Loucy (cell line): ENCODE measurements at regions not wholly inside any gene's neighbourhood (a gene's known extent, or its start where the extent isn't known, plus 50 kb on each side); places are given as distances from the start of the nearest gene placed in this dataset.

ENCODE experiments used
- H2AFZ ChIP-seq: fragments of 200-600 bp; sonication (generic); 2 replicates; pipeline ENCODE4 v1.6.0; 2016; ENCODE audit warnings: antibody characterized with exemption, mild to moderate bottlenecking, low read length, moderate library complexity
- H3F3A ChIP-seq: fragments of 200-600 bp; 2 replicates; pipeline ENCODE4 v1.6.0; 2016; ENCODE audit warnings: antibody characterized with exemption, low read depth, mild to moderate bottlenecking
- H3K27me3 ChIP-seq: fragments of 200-600 bp; sonication (generic); 2 replicates; pipeline ENCODE4 v1.6.1; 2014; ENCODE audit warnings: low read length, mild to moderate bottlenecking; ENCODE audit not compliant: insufficient read depth, poor library complexity, severe bottlenecking
- H3K36me3 ChIP-seq: fragments of 200-600 bp; sonication (generic); 2 replicates; pipeline ENCODE4 v1.6.1; 2016; ENCODE audit warnings: low read length; ENCODE audit not compliant: insufficient read depth
- H3K4me1 ChIP-seq: fragments of 200-600 bp; sonication (generic); 2 replicates; pipeline ENCODE4 v1.5.1; 2014; ENCODE audit warnings: low read length, mild to moderate bottlenecking; ENCODE audit not compliant: insufficient read depth, poor library complexity, severe bottlenecking
- H3K4me2 ChIP-seq: fragments of 200-600 bp; sonication (generic); 2 replicates; pipeline ENCODE4 v1.6.0; 2014; ENCODE audit warnings: antibody characterized with exemption, low read length, low read depth, mild to moderate bottlenecking; ENCODE audit not compliant: poor library complexity, severe bottlenecking
- H3K4me3 ChIP-seq: fragments of 200-600 bp; sonication (generic); 2 replicates; pipeline ENCODE4 v1.5.1; 2014; ENCODE audit warnings: low read length, mild to moderate bottlenecking, mixed read lengths; ENCODE audit not compliant: poor library complexity, severe bottlenecking
- H3K79me2 ChIP-seq: fragments of 200-600 bp; sonication (generic); 2 replicates; pipeline ENCODE4 v1.6.1; 2014; ENCODE audit warnings: low read length; ENCODE audit not compliant: insufficient read depth
- H3K9ac ChIP-seq: fragments of 200-600 bp; sonication (generic); 2 replicates; pipeline ENCODE4 v1.6.0; 2014; ENCODE audit warnings: mild to moderate bottlenecking, low read depth, low read length, moderate library complexity; ENCODE audit not compliant: poor library complexity, severe bottlenecking
- H3K9me2 ChIP-seq: fragments of 200-600 bp; sonication (generic); replicated peaks from 2 replicates; pipeline ENCODE4 v1.6.1; 2016; ENCODE audit warnings: low read depth, low read length, mixed read lengths
- H3K9me3 ChIP-seq: fragments of 200-600 bp; sonication (generic); 2 replicates; pipeline ENCODE4 v1.6.1; 2014; ENCODE audit warnings: mild to moderate bottlenecking, antibody characterized with exemption, low read length, low read depth; ENCODE audit not compliant: insufficient read depth
- H4K20me1 ChIP-seq: fragments of 200-600 bp; sonication (generic); 2 replicates; pipeline ENCODE4 v1.6.0; 2014; ENCODE audit warnings: antibody characterized with exemption, low read length, mild to moderate bottlenecking; ENCODE audit not compliant: insufficient read depth, poor library complexity, severe bottlenecking
- CTCF ChIP-seq: fragments of 200-600 bp; sonication (generic); conservative IDR thresholded peaks from 2 replicates; pipeline ENCODE4 v1.5.1; 2014; ENCODE audit warnings: mild to moderate bottlenecking, antibody characterized with exemption, low read length
- EZH2phosphoT487 ChIP-seq: fragments of 200-600 bp; IDR thresholded peaks from 2 replicates; pipeline ENCODE4 v1.6.1; 2018; ENCODE audit warnings: antibody characterized with exemption, mild to moderate bottlenecking, moderate library complexity, borderline replicate concordance

- H3K36me3 ChIP-seq, result no peaks in the 10 kb centered on the region
- no peak for TF ChIP-seq CTCF
- no peak for TF ChIP-seq EZH2phosphoT487
- no peak overlapping the region for H3K9ac ChIP-seq
- H4K20me1 ChIP-seq, result no peaks in the 10 kb centered on the region
- no peaks in the 10 kb centered on the region for H3K27me3 ChIP-seq
- no peaks in the 10 kb centered on the region for H3K9me2 ChIP-seq
- no peak overlapping the region for H3K4me2 ChIP-seq
- H3K4me1 ChIP-seq, result peaks cover 24% of the 10 kb centered on the region
- peaks cover 9% of the 10 kb centered on the region; the same call in 1 of the 2 replicates for H3K9me3 ChIP-seq
- H3K79me2 ChIP-seq, result no peaks in the 10 kb centered on the region
- H3F3A ChIP-seq, result no peaks in the 10 kb centered on the region
- no peak overlapping the region for H3K4me3 ChIP-seq
- H2AFZ ChIP-seq, result peak overlapping the region; percentile 41; the same call in 1 of the 2 replicates
Observed at GRCh38 chr15:56804279-56804678, 71.0 kb upstream of the ZNF280D start.

GRCh38 chr15:56802161-56802560 lies 68.9 kb upstream of the ZNF280D start:
- Histone ChIP-seq H3K27me3 (no peaks in the 10 kb centered on the region), H3K36me3 (no peaks in the 10 kb centered on the region), H3K9ac (no peak overlapping the region), H3K4me1 (peaks cover 27% of the 10 kb centered on the region), H3F3A (no peaks in the 10 kb centered on the region), H3K9me3 (no peaks in the 10 kb centered on the region), H3K4me2 (peak overlapping the region; percentile 35), H3K4me3 (no peak overlapping the region), H4K20me1 (no peaks in the 10 kb centered on the region), H3K79me2 (no peaks in the 10 kb centered on the region), H2AFZ (no peak overlapping the region), H3K9me2 (no peaks in the 10 kb centered on the region)
- no peak for TF ChIP-seq CTCF
- no peak for TF ChIP-seq EZH2phosphoT487

GRCh38 chr15:56798639-56799038 lies 65.3 kb upstream of the ZNF280D start:
- H3K79me2 ChIP-seq, result no peaks in the 10 kb centered on the region
- H2AFZ ChIP-seq, result no peak overlapping the region
- peaks cover 19% of the 10 kb centered on the region for H3K4me1 ChIP-seq
- TF ChIP-seq CTCF (no peak), EZH2phosphoT487 (no peak)
- no peak overlapping the region for H3K4me3 ChIP-seq
- H3K9me2 ChIP-seq, result no peaks in the 10 kb centered on the region
- H3K36me3 ChIP-seq, result no peaks in the 10 kb centered on the region
- 0 out of 2 replicates have a peak, but pooled peaks cover 2% of the 10 kb centered on the region for H3K9me3 ChIP-seq
- no peaks in the 10 kb centered on the region for H3K27me3 ChIP-seq
- H3K4me2 ChIP-seq, result no peak overlapping the region
- no peaks in the 10 kb centered on the region for H3F3A ChIP-seq
- no peaks in the 10 kb centered on the region for H4K20me1 ChIP-seq
- no peak overlapping the region for H3K9ac ChIP-seq
